ENCODE measurements at regions not wholly inside any gene's neighbourhood (a gene's known extent, or its start where the extent isn't known, plus 50 kb on each side); places are given as distances from the start of the nearest gene placed in this dataset.

- Mint-ChIP-seq H3K4me1 (no peaks in the 10 kb centered on the region), H3K4me3 (no peak overlapping the region), H3K27me3 (peaks cover 2% of the 10 kb centered on the region), H3K36me3 (ENCODE audit: low read depth) (no peaks in the 10 kb centered on the region), H3K9me3 (peaks cover 6% of the 10 kb centered on the region), H3K27ac (no peak overlapping the region)
- ChIA-PET POLR2A (no interaction called here), CTCF (no interaction called here)
- DNase-seq (no peak), ATAC-seq (ENCODE audit: low read depth) (no peak)
- intact Hi-C loops (cut with micrococcal nuclease), result no loop called here
- no peak for TF ChIP-seq CTCF (IDR thresholded peaks at IDR 0.05)
Observed at GRCh38 chr16:54688339-54688738, 242.3 kb upstream of the IRX5 start.

DNA sequence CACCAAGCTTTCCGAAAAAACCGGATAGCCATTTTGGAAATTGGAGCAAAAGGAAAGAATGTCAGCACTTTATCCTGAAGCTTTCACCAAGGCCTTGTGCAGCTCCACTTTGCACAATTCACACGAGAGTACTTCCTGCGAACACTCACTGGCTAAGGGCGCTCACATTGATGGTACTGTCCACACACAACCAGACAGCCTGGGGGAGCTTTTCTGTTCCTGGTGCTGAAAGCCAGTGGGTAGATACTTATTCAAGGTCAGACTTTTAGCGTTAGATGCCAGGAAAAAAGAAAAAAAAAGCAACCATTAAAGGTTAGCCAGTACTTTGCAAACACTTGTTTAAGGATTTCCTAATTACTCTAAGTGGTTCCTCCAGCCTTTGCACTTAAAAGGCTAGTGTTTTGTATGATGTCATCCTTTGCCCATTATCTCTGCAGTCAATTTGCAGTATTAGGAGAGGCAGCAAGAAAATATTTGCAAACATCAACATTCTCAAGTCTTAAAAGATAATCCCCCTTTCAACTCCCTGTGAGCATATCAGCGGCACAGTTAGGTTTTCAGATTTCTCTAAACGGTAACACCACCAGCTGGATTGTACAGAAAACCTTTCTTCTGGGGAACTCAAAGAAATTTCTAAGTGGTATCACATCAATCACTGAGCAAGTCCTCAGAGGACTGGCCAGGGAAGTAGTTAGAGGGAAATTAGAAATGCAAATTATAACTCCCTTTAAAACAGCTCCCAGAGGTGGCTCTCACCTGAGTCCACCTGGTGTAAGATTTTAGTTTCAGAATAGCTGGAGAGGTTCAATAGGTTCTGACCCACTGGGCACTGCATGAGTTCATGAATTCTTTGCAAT, 243.4 kb upstream of the IRX5 start:
- TF ChIP-seq CTCF (IDR thresholded peaks at IDR 0.05), result no peak
- ChIA-PET POLR2A (no interaction called here), CTCF (no interaction called here)
- Mint-ChIP-seq H3K36me3 (ENCODE audit: low read depth) (no peaks in the 10 kb centered on the region), H3K4me3 (no peak overlapping the region), H3K9me3 (peaks cover 2% of the 10 kb centered on the region), H3K27ac (no peak overlapping the region), H3K4me1 (no peaks in the 10 kb centered on the region), H3K27me3 (peaks cover 2% of the 10 kb centered on the region)
- no peak for DNase-seq
- intact Hi-C loops (cut with micrococcal nuclease), result no loop called here
- no peak for ATAC-seq (ENCODE audit: low read depth)

DNA sequence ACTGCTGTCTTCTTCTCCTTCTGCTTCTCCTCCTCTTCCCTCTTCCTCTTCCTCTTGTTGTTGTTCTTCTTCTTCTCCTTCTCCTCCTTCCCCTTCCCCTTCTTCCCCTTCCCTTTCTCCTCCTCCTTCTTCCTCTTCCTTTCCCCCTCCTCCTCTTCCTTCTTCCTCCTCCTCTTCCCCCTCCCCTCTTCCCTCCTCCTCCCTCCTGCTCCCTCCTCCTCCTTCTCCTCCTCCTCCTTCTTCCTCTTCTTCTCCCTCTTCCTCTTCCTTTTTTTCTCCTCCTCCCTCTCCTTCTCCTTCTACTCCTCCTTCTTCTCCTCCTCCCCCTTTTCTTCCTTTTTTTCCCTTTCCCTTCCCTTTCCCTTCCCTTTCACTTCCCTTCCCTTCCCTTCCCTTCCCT, 245.0 kb upstream of the IRX5 start:
- H3K9me3 Mint-ChIP-seq, result peaks cover 2% of the 10 kb centered on the region
- no peaks in the 10 kb centered on the region for H3K36me3 Mint-ChIP-seq (ENCODE audit: low read depth)
- ChIA-PET POLR2A (no interaction called here), CTCF (no interaction called here)
- TF ChIP-seq CTCF (IDR thresholded peaks at IDR 0.05), result no peak
- peaks cover 2% of the 10 kb centered on the region for H3K27me3 Mint-ChIP-seq
- ATAC-seq (ENCODE audit: low read depth) (no peak), DNase-seq (no peak)
- H3K4me3 Mint-ChIP-seq, result no peak overlapping the region
- intact Hi-C loops (cut with micrococcal nuclease), result no loop called here
- H3K4me1 Mint-ChIP-seq, result no peaks in the 10 kb centered on the region
- no peak overlapping the region for H3K27ac Mint-ChIP-seq

GRCh38 chr16:54679531-54679930, 251.1 kb upstream of the IRX5 start:
- ChIA-PET POLR2A (no interaction called here), CTCF (no interaction called here)
- Mint-ChIP-seq H3K9me3 (no peaks in the 10 kb centered on the region), H3K4me1 (no peaks in the 10 kb centered on the region), H3K27me3 (no peaks in the 10 kb centered on the region), H3K27ac (no peak overlapping the region), H3K4me3 (no peak overlapping the region), H3K36me3 (ENCODE audit: low read depth) (no peaks in the 10 kb centered on the region)
- TF ChIP-seq CTCF (IDR thresholded peaks at IDR 0.05), result no peak
- ATAC-seq (ENCODE audit: low read depth) (no peak), DNase-seq (no peak)
- intact Hi-C loops (cut with micrococcal nuclease), result no loop called here

DNA sequence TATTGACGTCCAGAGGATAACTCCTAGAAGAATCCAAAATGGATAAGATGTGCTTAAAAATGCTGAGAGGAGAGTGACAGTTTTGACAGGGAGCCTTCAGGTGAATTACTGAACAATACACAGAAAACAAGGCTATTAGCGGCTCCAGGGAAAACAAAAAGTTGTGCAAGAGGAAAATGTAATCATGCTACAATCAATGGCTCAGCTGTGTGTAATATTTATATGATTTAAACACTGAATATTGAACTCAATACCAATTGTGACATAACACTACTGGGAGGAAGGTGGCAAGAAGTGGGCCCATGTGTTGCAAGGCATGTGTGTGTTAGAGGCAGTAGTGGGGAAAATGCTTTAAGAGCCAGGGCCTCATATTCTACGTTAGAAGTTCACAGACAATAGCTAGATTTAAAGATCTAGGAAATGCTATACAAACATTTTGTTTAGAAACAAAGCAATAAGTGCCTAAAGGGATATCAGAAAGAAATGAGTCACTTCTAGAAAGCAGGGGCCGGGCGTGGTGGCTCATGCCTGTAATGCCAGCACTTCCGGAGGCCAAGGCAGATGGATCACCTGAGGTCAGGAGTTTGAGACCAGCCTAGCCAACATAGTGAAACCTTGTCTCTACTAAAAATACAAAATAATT, 253.2 kb upstream of the IRX5 start:
- H3K4me1 Mint-ChIP-seq, result no peaks in the 10 kb centered on the region
- TF ChIP-seq CTCF (IDR thresholded peaks at IDR 0.05), result no peak
- H3K9me3 Mint-ChIP-seq, result no peaks in the 10 kb centered on the region
- ATAC-seq (ENCODE audit: low read depth) (no peak), DNase-seq (no peak)
- POLR2A ChIA-PET, result no interaction called here
- H3K4me3 Mint-ChIP-seq, result no peak overlapping the region
- H3K36me3 Mint-ChIP-seq (ENCODE audit: low read depth), result no peaks in the 10 kb centered on the region
- H3K27me3 Mint-ChIP-seq, result no peaks in the 10 kb centered on the region
- intact Hi-C loops (cut with micrococcal nuclease), result no loop called here
- CTCF ChIA-PET, result no interaction called here
- no peak overlapping the region for H3K27ac Mint-ChIP-seq

All from activated B cell treated with CpG ODN at 0.5 μM for 24 hours (primary cell).